ENCODE measurements at regions not wholly inside any gene's neighbourhood (a gene's known extent, or its start where the extent isn't known, plus 50 kb on each side); places are given as distances from the start of the nearest gene placed in this dataset.

GRCh38 chr11:25779033-25779432 is 552.9 kb upstream of the ANO3 start:
- TF ChIP-seq SP1 (CRISPR knock-in tag; conservative IDR thresholded peaks at IDR 0.05) (no peak), ELF4 (CRISPR knock-in tag; IDR thresholded peaks at IDR 0.05; ENCODE audit: low read depth) (no peak), ZNF263 (CRISPR knock-in tag; IDR thresholded peaks at IDR 0.05; ENCODE audit: low read depth) (no peak), FOXK1 (CRISPR knock-in tag; IDR thresholded peaks at IDR 0.05) (no peak), ETV6 (CRISPR knock-in tag; IDR thresholded peaks at IDR 0.05) (no peak)
- TF ChIP-seq, protein P1, sequence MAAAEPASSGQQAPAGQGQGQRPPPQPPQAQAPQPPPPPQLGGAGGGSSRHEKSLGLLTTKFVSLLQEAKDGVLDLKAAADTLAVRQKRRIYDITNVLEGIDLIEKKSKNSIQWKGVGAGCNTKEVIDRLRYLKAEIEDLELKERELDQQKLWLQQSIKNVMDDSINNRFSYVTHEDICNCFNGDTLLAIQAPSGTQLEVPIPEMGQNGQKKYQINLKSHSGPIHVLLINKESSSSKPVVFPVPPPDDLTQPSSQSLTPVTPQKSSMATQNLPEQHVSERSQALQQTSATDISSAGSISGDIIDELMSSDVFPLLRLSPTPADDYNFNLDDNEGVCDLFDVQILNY (CRISPR knock-in tag; IDR thresholded peaks at IDR 0.05): no peak
- TF ChIP-seq, protein P2, sequence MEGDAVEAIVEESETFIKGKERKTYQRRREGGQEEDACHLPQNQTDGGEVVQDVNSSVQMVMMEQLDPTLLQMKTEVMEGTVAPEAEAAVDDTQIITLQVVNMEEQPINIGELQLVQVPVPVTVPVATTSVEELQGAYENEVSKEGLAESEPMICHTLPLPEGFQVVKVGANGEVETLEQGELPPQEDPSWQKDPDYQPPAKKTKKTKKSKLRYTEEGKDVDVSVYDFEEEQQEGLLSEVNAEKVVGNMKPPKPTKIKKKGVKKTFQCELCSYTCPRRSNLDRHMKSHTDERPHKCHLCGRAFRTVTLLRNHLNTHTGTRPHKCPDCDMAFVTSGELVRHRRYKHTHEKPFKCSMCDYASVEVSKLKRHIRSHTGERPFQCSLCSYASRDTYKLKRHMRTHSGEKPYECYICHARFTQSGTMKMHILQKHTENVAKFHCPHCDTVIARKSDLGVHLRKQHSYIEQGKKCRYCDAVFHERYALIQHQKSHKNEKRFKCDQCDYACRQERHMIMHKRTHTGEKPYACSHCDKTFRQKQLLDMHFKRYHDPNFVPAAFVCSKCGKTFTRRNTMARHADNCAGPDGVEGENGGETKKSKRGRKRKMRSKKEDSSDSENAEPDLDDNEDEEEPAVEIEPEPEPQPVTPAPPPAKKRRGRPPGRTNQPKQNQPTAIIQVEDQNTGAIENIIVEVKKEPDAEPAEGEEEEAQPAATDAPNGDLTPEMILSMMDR (IDR thresholded peaks at IDR 0.05): no peak
- TF ChIP-seq, protein P3, sequence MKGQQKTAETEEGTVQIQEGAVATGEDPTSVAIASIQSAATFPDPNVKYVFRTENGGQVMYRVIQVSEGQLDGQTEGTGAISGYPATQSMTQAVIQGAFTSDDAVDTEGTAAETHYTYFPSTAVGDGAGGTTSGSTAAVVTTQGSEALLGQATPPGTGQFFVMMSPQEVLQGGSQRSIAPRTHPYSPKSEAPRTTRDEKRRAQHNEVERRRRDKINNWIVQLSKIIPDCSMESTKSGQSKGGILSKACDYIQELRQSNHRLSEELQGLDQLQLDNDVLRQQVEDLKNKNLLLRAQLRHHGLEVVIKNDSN (CRISPR knock-in tag; IDR thresholded peaks at IDR 0.05): no peak
